Activated CD4-positive, alpha-beta T cell treated with anti-CD3 and anti-CD28 coated beads for 1 hour (primary cell): ENCODE measurements at regions not wholly inside any gene's neighbourhood (a gene's known extent, or its start where the extent isn't known, plus 50 kb on each side); places are given as distances from the start of the nearest gene placed in this dataset.

Experiments
- DNase-seq: peaks from one replicate; pipeline ENCODE4 v3.0.0-alpha.2; 2020

- DNase-seq, result no peak
Observed at GRCh38 chr2:204447722-204448121, 97.6 kb upstream of the PARD3B start.

GRCh38 chr2:204449977-204450376 is 95.3 kb upstream of the PARD3B start:
- no peak for DNase-seq

- DNase-seq, result no peak
Observed at GRCh38 chr2:204451766-204452165, 93.5 kb upstream of the PARD3B start.

- DNase-seq, result no peak
Observed at GRCh38 chr2:204452464-204453023, 92.7 kb upstream of the PARD3B start.

GRCh38 chr2:204453730-204454167 is 91.5 kb upstream of the PARD3B start:
- no peak for DNase-seq

GRCh38 chr2:204454672-204455380 is 90.4 kb upstream of the PARD3B start:
- no peak for DNase-seq

- no peak for DNase-seq
Observed at GRCh38 chr2:204468746-204469429, 76.4 kb upstream of the PARD3B start.

GRCh38 chr2:204470178-204470620 is 75.1 kb upstream of the PARD3B start:
- no peak for DNase-seq

- no peak for DNase-seq
Observed at GRCh38 chr2:204470621-204471196, 74.6 kb upstream of the PARD3B start.

- no peak for DNase-seq
Observed at GRCh38 chr2:204472375-204472774, 72.9 kb upstream of the PARD3B start.

GRCh38 chr2:204473224-204473623 is 72.1 kb upstream of the PARD3B start:
- DNase-seq, result no peak

GRCh38 chr2:204475399-204475798 is 69.9 kb upstream of the PARD3B start:
- no peak for DNase-seq

GRCh38 chr2:204477358-204477950 is 67.8 kb upstream of the PARD3B start:
- no peak for DNase-seq

GRCh38 chr2:204479557-204479956 is 65.7 kb upstream of the PARD3B start:
- no peak for DNase-seq

GRCh38 chr2:204480676-204481075 is 64.6 kb upstream of the PARD3B start:
- no peak for DNase-seq

GRCh38 chr2:204483608-204484081 is 61.6 kb upstream of the PARD3B start:
- DNase-seq, result no peak

GRCh38 chr2:204486321-204486720 is 59.0 kb upstream of the PARD3B start:
- no peak for DNase-seq

- no peak for DNase-seq
Observed at GRCh38 chr2:204486805-204487204, 58.5 kb upstream of the PARD3B start.

GRCh38 chr2:204487447-204488229 is 57.6 kb upstream of the PARD3B start:
- DNase-seq, result no peak

- DNase-seq, result no peak
Observed at GRCh38 chr2:204491528-204491927, 53.7 kb upstream of the PARD3B start.

- DNase-seq, result no peak
Observed at GRCh38 chr2:204492417-204492816, 52.9 kb upstream of the PARD3B start.

- no peak for DNase-seq
Observed at GRCh38 chr2:204494681-204495080, 50.6 kb upstream of the PARD3B start.
